A549 (cell line): ENCODE measurements at regions not wholly inside any gene's neighbourhood (a gene's known extent, or its start where the extent isn't known, plus 50 kb on each side); places are given as distances from the start of the nearest gene placed in this dataset.

ENCODE experiments used
- ATAC-seq, 2 experiments: fragments of 200-7000 bp in 1 of 2; fragments of >200 bp in 1 of 2; cut with Nextera tagmentation in 1 of 2; cut with Tn5 transposase in 1 of 2; 3 replicates each; pipeline versions ENCODE4 v1.8.0 to v1.9.1; 2018 to 2020; ENCODE audit warnings: mild to moderate bottlenecking in 1 of 2, moderate library complexity in 1 of 2
- CTCF ChIA-PET: fragments of 300-600 bp; sonication (Branson Sonifier 250); formaldehyde crosslinking; extraction: SDS; loops from one replicate; lab custom pipeline; 2021; ENCODE audit warnings: antibody characterized with exemption, inconsistent platforms; lab: Yijun Ruan, JAX
- POLR2A ChIA-PET: fragments of 350-600 bp; formaldehyde crosslinking; extraction: SDS; loops from one replicate; lab custom pipeline; 2021; ENCODE audit warnings: antibody characterized with exemption, inconsistent platforms; lab: Yijun Ruan, JAX
- DNase-seq, 2 experiments: peaks; one replicate each; pipeline versions ENCODE4 v3.0.0 to v3.0.0-alpha.2; 2011 to 2016; ENCODE audit warnings: low read depth in 1 of 2, low spot score in 1 of 2
- FAIRE-seq: peaks from 2 replicates; lab custom pipeline; 2011; peaks lifted over from hg19 to GRCh38; lab: Jason Lieb, UNC
- H3K27ac ChIP-seq, 2 experiments: fragments of >200 bp; sonication (Bioruptor Twin); formaldehyde crosslinking; 3 replicates each; pipeline ENCODE4 v1.5.1; 2016 to 2017
- H3K4me1 ChIP-seq: fragments of >200 bp; sonication (Bioruptor Twin); formaldehyde crosslinking; 3 replicates; pipeline ENCODE4 v1.6.1; 2016
- H3K4me2 ChIP-seq: fragments of >200 bp; sonication (Bioruptor Twin); formaldehyde crosslinking; 3 replicates; pipeline ENCODE4 v1.6.1; 2016
- H3K4me3 ChIP-seq: fragments of >200 bp; sonication (Bioruptor Twin); formaldehyde crosslinking; 3 replicates; pipeline ENCODE4 v1.5.1; 2016
- H3K9me3 ChIP-seq: fragments of >200 bp; sonication (Bioruptor Twin); formaldehyde crosslinking; 3 replicates; pipeline ENCODE4 v1.6.1; 2016
- CHD2 ChIP-seq: fragments of 150-350 bp; IDR thresholded peaks from 2 replicates; pipeline ENCODE4 v1.6.1; 2014; ENCODE audit warnings: low read length; ENCODE audit not compliant: partially characterized antibody
- CHD4 ChIP-seq: fragments of 200-600 bp; sonication (generic); IDR thresholded peaks from 2 replicates; pipeline ENCODE4 v1.6.1; 2016; ENCODE audit warnings: antibody characterized with exemption, mild to moderate bottlenecking, borderline replicate concordance
- E2F6 ChIP-seq: IDR thresholded peaks from 2 replicates; pipeline ENCODE4 v1.6.1; 2012; ENCODE audit warnings: low read depth, borderline replicate concordance
- ELK1 ChIP-seq: fragments of 150-350 bp; IDR thresholded peaks from 2 replicates; pipeline ENCODE4 v1.6.1; 2014; ENCODE audit warnings: low read depth, mild to moderate bottlenecking, low read length
- GATA3 ChIP-seq: IDR thresholded peaks from 2 replicates; pipeline ENCODE4 v1.6.1; 2012; ENCODE audit warnings: borderline replicate concordance
- HDAC2 ChIP-seq: fragments of 200-600 bp; sonication (generic); IDR thresholded peaks from 2 replicates; pipeline ENCODE4 v1.6.1; 2016
- HEYL ChIP-seq: fragments of 250-450 bp; sonication (Bioruptor Pico); IDR thresholded peaks from 2 replicates; pipeline ENCODE4 v1.8.0; 2021; ENCODE audit warnings: mild to moderate bottlenecking, moderate library complexity
- HOXA7 ChIP-seq: fragments of 250-450 bp; sonication (Bioruptor Pico); IDR thresholded peaks from 2 replicates; pipeline ENCODE4 v1.5.0; 2020; ENCODE audit warnings: mild to moderate bottlenecking, moderate library complexity
- HOXB5 ChIP-seq: fragments of 250-450 bp; sonication (Bioruptor Pico); IDR thresholded peaks from 2 replicates; pipeline ENCODE4 v1.5.0; 2020; ENCODE audit warnings: mild to moderate bottlenecking, moderate library complexity
- JUNB ChIP-seq: fragments of >200 bp; sonication (Bioruptor Twin); formaldehyde crosslinking; IDR thresholded peaks from 2 replicates; pipeline ENCODE4 v1.6.1; 2016
- KDM5A ChIP-seq: fragments of 200-600 bp; sonication (generic); IDR thresholded peaks from 2 replicates; pipeline ENCODE4 v1.6.1; 2016; ENCODE audit warnings: antibody characterized with exemption, mild to moderate bottlenecking
- MAFK ChIP-seq: fragments of 450-650 bp; IDR thresholded peaks from 2 replicates; pipeline ENCODE4 v1.6.1; 2014; ENCODE audit not compliant: partially characterized antibody
- MAX ChIP-seq: IDR thresholded peaks from 2 replicates; pipeline ENCODE4 v1.6.1; 2012
- MAZ ChIP-seq: fragments of 150-350 bp; IDR thresholded peaks from 2 replicates; pipeline ENCODE4 v1.6.1; 2014; ENCODE audit warnings: antibody characterized with exemption, low read depth, low read length, borderline replicate concordance
- MYC ChIP-seq: IDR thresholded peaks from 2 replicates; pipeline ENCODE4 v1.6.1; 2012; ENCODE audit warnings: mild to moderate bottlenecking, inconsistent platforms, low read length, improper control_type of control experiment, borderline replicate concordance
- NFE2L2 ChIP-seq: fragments of 150-350 bp; conservative IDR thresholded peaks from 2 replicates; pipeline ENCODE4 v1.6.1; 2014; ENCODE audit warnings: low read length
- NR3C1 ChIP-seq: fragments of >200 bp; sonication (Bioruptor Twin); formaldehyde crosslinking; IDR thresholded peaks from 3 replicates; pipeline ENCODE4 v1.6.1; 2017
- PHF8 ChIP-seq: fragments of 200-600 bp; sonication (generic); IDR thresholded peaks from 2 replicates; pipeline ENCODE4 v1.6.1; 2016; ENCODE audit warnings: low read depth, mild to moderate bottlenecking, antibody characterized with exemption, moderate library complexity, borderline replicate concordance
- RAD21 ChIP-seq, 2 experiments: fragments of >200 bp in 1 of 2; sonication (Bioruptor Twin) in 1 of 2; formaldehyde crosslinking in 1 of 2; IDR thresholded peaks in 1 of 2; conservative IDR thresholded peaks in 1 of 2; 2 replicates in 1 of 2; 3 replicates in 1 of 2; pipeline ENCODE4 v1.6.1; 2012 to 2018; ENCODE audit warnings: inconsistent platforms in 1 of 2
- RCOR1 ChIP-seq: fragments of 150-350 bp; IDR thresholded peaks from 2 replicates; pipeline ENCODE4 v1.6.1; 2014; ENCODE audit warnings: antibody characterized with exemption, low read length, low read depth
- RFX5 ChIP-seq: fragments of 450-650 bp; IDR thresholded peaks from 2 replicates; pipeline ENCODE4 v1.7.1; 2014; ENCODE audit warnings: antibody characterized with exemption, mild to moderate bottlenecking, moderate library complexity
- SREBF2 ChIP-seq: fragments of 450-650 bp; IDR thresholded peaks from 2 replicates; pipeline ENCODE4 v1.6.1; 2014; ENCODE audit warnings: mild to moderate bottlenecking, moderate library complexity
- ZC3H11A ChIP-seq: fragments of 450-650 bp; IDR thresholded peaks from 2 replicates; pipeline ENCODE4 v1.6.1; 2014; ENCODE audit warnings: antibody characterized with exemption, mild to moderate bottlenecking
- ZNF302 ChIP-seq: fragments of 250-450 bp; sonication (Bioruptor Pico); IDR thresholded peaks from 2 replicates; pipeline ENCODE4 v1.9.0; 2021; ENCODE audit warnings: inconsistent platforms, mild to moderate bottlenecking, moderate library complexity
- ZSCAN20 ChIP-seq: fragments of 250-450 bp; sonication (Bioruptor Pico); IDR thresholded peaks from 2 replicates; pipeline ENCODE4 v1.8.0; 2022; ENCODE audit warnings: mild to moderate bottlenecking, moderate library complexity
- WGBS: methylation state at CpG from one replicate; pipeline ENCODE4 v1.1.6; 2017; ENCODE audit errors: missing lambda C conversion rate; 5-methylcytosine and 5-hydroxymethylcytosine counted together
- TF ChIP-seq, protein P1 (sequence below): fragments of >200 bp; sonication (Bioruptor Twin); formaldehyde crosslinking; IDR thresholded peaks from 3 replicates; pipeline ENCODE4 v1.5.1; 2016
- TF ChIP-seq, protein P2 (sequence below): IDR thresholded peaks from 2 replicates; pipeline ENCODE4 v1.6.1; 2012
- TF ChIP-seq, protein P3 (sequence below): fragments of 250-450 bp; sonication (Bioruptor Pico); IDR thresholded peaks from 2 replicates; pipeline ENCODE4 v1.5.0; 2020; ENCODE audit warnings: low read depth, mild to moderate bottlenecking, moderate library complexity
- TF ChIP-seq, protein P4 (sequence below): fragments of 450-650 bp; IDR thresholded peaks from 2 replicates; pipeline ENCODE4 v1.6.1; 2014; ENCODE audit warnings: antibody characterized with exemption

DNA sequence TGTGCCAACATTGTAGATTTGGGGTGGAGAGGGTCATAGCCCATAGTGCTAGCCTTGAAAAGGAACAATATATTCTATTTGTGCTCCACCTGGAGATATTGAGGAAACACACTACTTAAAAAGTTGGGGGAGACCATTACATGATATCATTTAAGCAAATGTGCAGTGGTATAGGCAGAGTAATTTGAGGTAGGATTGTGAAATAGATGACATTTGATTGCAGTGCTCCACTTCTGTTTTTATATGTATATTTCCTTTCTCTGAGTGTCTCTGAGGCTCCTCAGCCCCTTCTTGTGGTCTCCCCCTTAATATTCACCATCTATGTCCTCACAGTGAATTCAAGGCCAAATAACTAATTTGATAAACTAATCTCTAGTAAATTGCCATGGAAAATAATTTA, 85.6 kb upstream of the NMU start:
- FAIRE-seq = no peak
- TF ChIP-seq RCOR1 (no peak), NFE2L2 (no peak), MYC (no peak), MAFK (no peak), GATA3 (no peak), ZSCAN20 (CRISPR knock-in tag) (no peak), HDAC2 (no peak), MAZ (no peak), HEYL (CRISPR knock-in tag) (no peak), E2F6 (no peak), RAD21 (conservative IDR thresholded peaks at IDR 0.05 in 1 of 2, IDR thresholded peaks at IDR 0.05 in 1 of 2) (no peak), HOXA7 (CRISPR knock-in tag) (no peak)
- TF ChIP-seq, protein P1, sequence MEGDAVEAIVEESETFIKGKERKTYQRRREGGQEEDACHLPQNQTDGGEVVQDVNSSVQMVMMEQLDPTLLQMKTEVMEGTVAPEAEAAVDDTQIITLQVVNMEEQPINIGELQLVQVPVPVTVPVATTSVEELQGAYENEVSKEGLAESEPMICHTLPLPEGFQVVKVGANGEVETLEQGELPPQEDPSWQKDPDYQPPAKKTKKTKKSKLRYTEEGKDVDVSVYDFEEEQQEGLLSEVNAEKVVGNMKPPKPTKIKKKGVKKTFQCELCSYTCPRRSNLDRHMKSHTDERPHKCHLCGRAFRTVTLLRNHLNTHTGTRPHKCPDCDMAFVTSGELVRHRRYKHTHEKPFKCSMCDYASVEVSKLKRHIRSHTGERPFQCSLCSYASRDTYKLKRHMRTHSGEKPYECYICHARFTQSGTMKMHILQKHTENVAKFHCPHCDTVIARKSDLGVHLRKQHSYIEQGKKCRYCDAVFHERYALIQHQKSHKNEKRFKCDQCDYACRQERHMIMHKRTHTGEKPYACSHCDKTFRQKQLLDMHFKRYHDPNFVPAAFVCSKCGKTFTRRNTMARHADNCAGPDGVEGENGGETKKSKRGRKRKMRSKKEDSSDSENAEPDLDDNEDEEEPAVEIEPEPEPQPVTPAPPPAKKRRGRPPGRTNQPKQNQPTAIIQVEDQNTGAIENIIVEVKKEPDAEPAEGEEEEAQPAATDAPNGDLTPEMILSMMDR = no peak
- TF ChIP-seq, protein P2, sequence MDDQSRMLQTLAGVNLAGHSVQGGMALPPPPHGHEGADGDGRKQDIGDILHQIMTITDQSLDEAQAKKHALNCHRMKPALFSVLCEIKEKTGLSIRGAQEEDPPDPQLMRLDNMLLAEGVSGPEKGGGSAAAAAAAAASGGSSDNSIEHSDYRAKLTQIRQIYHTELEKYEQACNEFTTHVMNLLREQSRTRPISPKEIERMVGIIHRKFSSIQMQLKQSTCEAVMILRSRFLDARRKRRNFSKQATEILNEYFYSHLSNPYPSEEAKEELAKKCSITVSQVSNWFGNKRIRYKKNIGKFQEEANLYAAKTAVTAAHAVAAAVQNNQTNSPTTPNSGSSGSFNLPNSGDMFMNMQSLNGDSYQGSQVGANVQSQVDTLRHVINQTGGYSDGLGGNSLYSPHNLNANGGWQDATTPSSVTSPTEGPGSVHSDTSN = no peak
- TF ChIP-seq, all 56 proteins: peak for 0
- CTCF ChIA-PET = interaction anchor here (1.1 kb wide), 1 partner anchor 9 kb away, joined by 3 read pairs; no protein-coding TSS in a partner anchor
- Histone ChIP-seq H3K4me3 (no peak overlapping the region), H3K4me2 (no peak overlapping the region), H3K4me1 (no peaks in the 10 kb centered on the region), H3K9me3 (no peaks in the 10 kb centered on the region), H3K27ac (no peak overlapping the region)
- POLR2A ChIA-PET = no interaction called here
- ATAC-seq = no peak
- DNase-seq = no peak

DNA sequence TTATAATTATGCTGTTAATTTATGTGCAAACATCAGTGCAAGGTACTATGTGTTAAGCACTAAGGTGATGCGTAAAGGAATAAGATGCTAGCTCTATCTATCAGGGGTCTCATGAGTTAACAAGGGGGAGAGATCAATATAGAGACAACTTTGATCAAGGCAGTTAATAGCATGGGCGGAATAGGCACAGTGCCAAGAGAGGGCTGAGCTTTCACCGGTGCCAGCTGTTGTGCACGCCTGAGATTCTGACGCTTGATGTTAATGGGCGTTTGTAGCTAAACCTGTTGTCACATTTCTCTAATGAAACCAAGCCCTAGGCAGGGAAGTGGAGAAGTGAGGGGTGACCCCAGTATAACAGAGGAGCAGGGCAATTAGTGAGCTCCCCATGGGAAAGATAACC, 86.0 kb upstream of the NMU start:
- TF ChIP-seq, protein P3, sequence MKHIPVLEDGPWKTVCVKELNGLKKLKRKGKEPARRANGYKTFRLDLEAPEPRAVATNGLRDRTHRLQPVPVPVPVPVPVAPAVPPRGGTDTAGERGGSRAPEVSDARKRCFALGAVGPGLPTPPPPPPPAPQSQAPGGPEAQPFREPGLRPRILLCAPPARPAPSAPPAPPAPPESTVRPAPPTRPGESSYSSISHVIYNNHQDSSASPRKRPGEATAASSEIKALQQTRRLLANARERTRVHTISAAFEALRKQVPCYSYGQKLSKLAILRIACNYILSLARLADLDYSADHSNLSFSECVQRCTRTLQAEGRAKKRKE = no peak
- TF ChIP-seq RFX5 = no peak
- TF ChIP-seq CHD4 = no peak
- no peak for TF ChIP-seq MAX
- TF ChIP-seq NR3C1 = no peak
- no peak for TF ChIP-seq ZC3H11A
- no peak for TF ChIP-seq JUNB
- no peak for TF ChIP-seq ZNF302
- TF ChIP-seq HOXA7 (CRISPR knock-in tag) = no peak
- no peaks in the 10 kb centered on the region for H3K9me3 ChIP-seq
- no peak for FAIRE-seq
- H3K4me2 ChIP-seq = no peak overlapping the region
- CTCF ChIA-PET = interaction anchor here (1.1 kb wide), 1 partner anchor 9 kb away, joined by 3 read pairs; no protein-coding TSS in a partner anchor
- no peaks in the 10 kb centered on the region for H3K4me1 ChIP-seq
- 67% methylated on average over 6 of the region's 6 CpGs for WGBS
- H3K4me3 ChIP-seq = no peak overlapping the region
- POLR2A ChIA-PET = no interaction called here
- no peak for ATAC-seq
- no peak for DNase-seq
- no peak overlapping the region for H3K27ac ChIP-seq

GRCh38 chr4:55723403-55723802, 87.3 kb upstream of the NMU start:
- ChIA-PET POLR2A (no interaction called here), CTCF (no interaction called here)
- FAIRE-seq = no peak
- WGBS = 28% methylated on average over 2 of the region's 2 CpGs
- DNase-seq = no peak
- Histone ChIP-seq H3K27ac (no peak overlapping the region), H3K4me1 (no peaks in the 10 kb centered on the region), H3K9me3 (no peaks in the 10 kb centered on the region), H3K4me3 (no peak overlapping the region), H3K4me2 (no peak overlapping the region)
- ATAC-seq = no peak
- TF ChIP-seq, protein P4, sequence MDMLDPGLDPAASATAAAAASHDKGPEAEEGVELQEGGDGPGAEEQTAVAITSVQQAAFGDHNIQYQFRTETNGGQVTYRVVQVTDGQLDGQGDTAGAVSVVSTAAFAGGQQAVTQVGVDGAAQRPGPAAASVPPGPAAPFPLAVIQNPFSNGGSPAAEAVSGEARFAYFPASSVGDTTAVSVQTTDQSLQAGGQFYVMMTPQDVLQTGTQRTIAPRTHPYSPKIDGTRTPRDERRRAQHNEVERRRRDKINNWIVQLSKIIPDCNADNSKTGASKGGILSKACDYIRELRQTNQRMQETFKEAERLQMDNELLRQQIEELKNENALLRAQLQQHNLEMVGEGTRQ = no peak
- no peak for TF ChIP-seq CHD2
- no peak for TF ChIP-seq ELK1
- no peak for TF ChIP-seq MYC
- no peak for TF ChIP-seq RFX5
- TF ChIP-seq SREBF2 = no peak
- no peak for TF ChIP-seq PHF8
- no peak for TF ChIP-seq JUNB
- TF ChIP-seq, protein P2 = no peak
- TF ChIP-seq HOXB5 (CRISPR knock-in tag) = no peak
- no peak for TF ChIP-seq KDM5A
